ENCODE measurements at regions not wholly inside any gene's neighbourhood (a gene's known extent, or its start where the extent isn't known, plus 50 kb on each side); places are given as distances from the start of the nearest gene placed in this dataset.
A peak's percentile ranks its signal among the peaks of the same experiment; 100 is the strongest.
"Not testable (repeated sequence)": the region's sequence is repeated elsewhere in the genome, so short reads cannot be mapped to it uniquely, and the experiment has no call there.

- Histone ChIP-seq H3K4me3 (no peak overlapping the region), H3K27ac (peak overlapping the region in 1 of 4 donors; percentile 46), H3K36me3 (no peaks in the 10 kb centered on the region), H3K9me3 (no peaks in the 10 kb centered on the region), H3K4me1 (peaks cover 0 to 17% (median 9%) of the 10 kb centered on the region in 4 donors), H3K27me3 (no peaks in the 10 kb centered on the region)
- peak; percentile 12 for DNase-seq
- in situ Hi-C loops (cut with MboI; ENCODE audit: low pct_ligation_motif_present in 1 of 4, low pct_unique_long_range_greater_than_20kb in 1 of 4, low sequenced_read_pairs in 3 of 4) (no loop called here), intact Hi-C loops (cut with DNase I; ENCODE audit: low total_unique reads) (no loop called here)
- TF ChIP-seq CTCF (IDR thresholded peaks at IDR 0.05) (no peak), POLR2AphosphoS5 (IDR thresholded peaks at IDR 0.05) (no peak), POLR2A (IDR thresholded peaks at IDR 0.05) (no peak), EP300 (IDR thresholded peaks at IDR 0.05; ENCODE audit: low read depth) (no peak)
- 50 to 57% methylated on average over 2 to 8 of the region's 8 CpGs for WGBS, 2 donors (ENCODE audit: low coverage in 1 of 2)
Observed at GRCh38 chr5:54384356-54384933, 71.1 kb upstream of the HSPB3 start.

- DNase-seq = no peak
- peak overlapping the region in 1 of 4 donors; percentile 46 for H3K27ac ChIP-seq
- intact Hi-C loops (cut with DNase I; ENCODE audit: low total_unique reads) (no loop called here), in situ Hi-C loops (cut with MboI; ENCODE audit: low pct_ligation_motif_present in 1 of 4, low pct_unique_long_range_greater_than_20kb in 1 of 4, low sequenced_read_pairs in 3 of 4) (no loop called here)
- H3K4me1 ChIP-seq = peaks cover 0 to 17% (median 9%) of the 10 kb centered on the region in 4 donors
- WGBS, 2 donors (ENCODE audit: low coverage in 1 of 2) = 0 to 23% methylated on average over 1 to 2 of the region's 2 CpGs
- TF ChIP-seq POLR2AphosphoS5 (IDR thresholded peaks at IDR 0.05) (no peak), EP300 (IDR thresholded peaks at IDR 0.05; ENCODE audit: low read depth) (no peak), CTCF (IDR thresholded peaks at IDR 0.05) (no peak), POLR2A (IDR thresholded peaks at IDR 0.05) (no peak)
- no peak overlapping the region for H3K4me3 ChIP-seq
- H3K36me3 ChIP-seq = no peaks in the 10 kb centered on the region
- H3K9me3 ChIP-seq = no peaks in the 10 kb centered on the region
- no peaks in the 10 kb centered on the region for H3K27me3 ChIP-seq
Observed at GRCh38 chr5:54383941-54384340, 71.6 kb upstream of the HSPB3 start.

- peak overlapping the region in 1 of 4 donors; percentile 8 for H3K27ac ChIP-seq
- H3K4me3 ChIP-seq = no peak overlapping the region
- no peak for DNase-seq
- 49 to 61% methylated on average over 3 of the region's 3 CpGs for WGBS, 2 donors (ENCODE audit: low coverage in 1 of 2)
- no peaks in the 10 kb centered on the region for H3K9me3 ChIP-seq
- peaks cover 0 to 17% (median 9%) of the 10 kb centered on the region in 4 donors for H3K4me1 ChIP-seq
- in situ Hi-C loops (cut with MboI; ENCODE audit: low pct_ligation_motif_present in 1 of 4, low pct_unique_long_range_greater_than_20kb in 1 of 4, low sequenced_read_pairs in 3 of 4) = no loop called here
- no peaks in the 10 kb centered on the region for H3K27me3 ChIP-seq
- intact Hi-C loops (cut with DNase I; ENCODE audit: low total_unique reads) = no loop called here
- no peaks in the 10 kb centered on the region for H3K36me3 ChIP-seq
- TF ChIP-seq POLR2A (IDR thresholded peaks at IDR 0.05) (no peak), POLR2AphosphoS5 (IDR thresholded peaks at IDR 0.05) (no peak), EP300 (IDR thresholded peaks at IDR 0.05; ENCODE audit: low read depth) (no peak), CTCF (IDR thresholded peaks at IDR 0.05) (no peak)
Observed at GRCh38 chr5:54383225-54383901, 72.1 kb upstream of the HSPB3 start.

GRCh38 chr5:54381319-54381718 is 70.9 kb upstream of the ARL15 start:
- WGBS, 2 donors (ENCODE audit: low coverage in 1 of 2) = 95% methylated on average over 27 of the region's 31 CpGs; no CpG with 5 or more reads in 1 of the 2 donors
- in situ Hi-C loops (cut with MboI; ENCODE audit: low pct_ligation_motif_present in 1 of 4, low pct_unique_long_range_greater_than_20kb in 1 of 4, low sequenced_read_pairs in 3 of 4); DNase-seq; intact Hi-C loops (cut with DNase I; ENCODE audit: low total_unique reads); H3K4me3 ChIP-seq; H3K27me3 ChIP-seq; H3K36me3 ChIP-seq; H3K27ac ChIP-seq; H3K9me3 ChIP-seq: not testable (repeated sequence)
- peaks cover 0 to 17% (median 9%) of the 10 kb centered on the region in 4 donors for H3K4me1 ChIP-seq
